ENCODE measurements at regions not wholly inside any gene's neighbourhood (a gene's known extent, or its start where the extent isn't known, plus 50 kb on each side); places are given as distances from the start of the nearest gene placed in this dataset.

GRCh38 chr16:59113004-59113670 is 379.0 kb upstream of the GOT2 start:
- TF ChIP-seq EP300 (IDR thresholded peaks at IDR 0.05; ENCODE audit: low read depth) (no peak), POLR2A (IDR thresholded peaks at IDR 0.05) (no peak)
- TF ChIP-seq, protein P1, sequence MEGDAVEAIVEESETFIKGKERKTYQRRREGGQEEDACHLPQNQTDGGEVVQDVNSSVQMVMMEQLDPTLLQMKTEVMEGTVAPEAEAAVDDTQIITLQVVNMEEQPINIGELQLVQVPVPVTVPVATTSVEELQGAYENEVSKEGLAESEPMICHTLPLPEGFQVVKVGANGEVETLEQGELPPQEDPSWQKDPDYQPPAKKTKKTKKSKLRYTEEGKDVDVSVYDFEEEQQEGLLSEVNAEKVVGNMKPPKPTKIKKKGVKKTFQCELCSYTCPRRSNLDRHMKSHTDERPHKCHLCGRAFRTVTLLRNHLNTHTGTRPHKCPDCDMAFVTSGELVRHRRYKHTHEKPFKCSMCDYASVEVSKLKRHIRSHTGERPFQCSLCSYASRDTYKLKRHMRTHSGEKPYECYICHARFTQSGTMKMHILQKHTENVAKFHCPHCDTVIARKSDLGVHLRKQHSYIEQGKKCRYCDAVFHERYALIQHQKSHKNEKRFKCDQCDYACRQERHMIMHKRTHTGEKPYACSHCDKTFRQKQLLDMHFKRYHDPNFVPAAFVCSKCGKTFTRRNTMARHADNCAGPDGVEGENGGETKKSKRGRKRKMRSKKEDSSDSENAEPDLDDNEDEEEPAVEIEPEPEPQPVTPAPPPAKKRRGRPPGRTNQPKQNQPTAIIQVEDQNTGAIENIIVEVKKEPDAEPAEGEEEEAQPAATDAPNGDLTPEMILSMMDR (IDR thresholded peaks at IDR 0.05), result no peak
